Keratinocyte (primary cell): ENCODE measurements at regions not wholly inside any gene's neighbourhood (a gene's known extent, or its start where the extent isn't known, plus 50 kb on each side); places are given as distances from the start of the nearest gene placed in this dataset.

ENCODE experiments used
- DNase-seq: peaks from one replicate; pipeline ENCODE4 v3.0.0-alpha.2; 2011; ENCODE audit warnings: low read depth, missing footprints, low spot score
- FAIRE-seq: peaks from 2 replicates; lab custom pipeline; 2011; peaks lifted over from hg19 to GRCh38; lab: Jason Lieb, UNC
- H2AFZ ChIP-seq: 2 replicates; pipeline ENCODE4 v1.6.0; 2012; ENCODE audit warnings: low read length, control low read depth, inconsistent platforms; ENCODE audit not compliant: control insufficient read depth
- H3K27ac ChIP-seq: 2 replicates; pipeline ENCODE4 v1.5.1; 2011; ENCODE audit warnings: low read length; ENCODE audit not compliant: control insufficient read depth, insufficient read depth
- H3K27me3 ChIP-seq: 3 replicates; pipeline ENCODE4 v1.6.0; 2011; ENCODE audit warnings: low read length; ENCODE audit not compliant: control insufficient read depth, insufficient read depth; ENCODE audit errors: extremely low read depth
- H3K36me3 ChIP-seq, 2 experiments: 2 replicates in 1 of 2; 3 replicates in 1 of 2; pipeline ENCODE4 v1.5.1; 2011; ENCODE audit warnings: low read length in 2 of 2, mild to moderate bottlenecking in 1 of 2; ENCODE audit not compliant: control insufficient read depth in 2 of 2, insufficient read depth in 2 of 2; ENCODE audit errors: extremely low read depth in 1 of 2
- H3K4me1 ChIP-seq: 3 replicates; pipeline ENCODE4 v1.5.1; 2011; ENCODE audit warnings: low read length; ENCODE audit not compliant: control insufficient read depth, insufficient read depth; ENCODE audit errors: extremely low read depth
- H3K4me2 ChIP-seq: 3 replicates; pipeline ENCODE4 v1.6.0; 2011; ENCODE audit warnings: low read depth, low read length; ENCODE audit not compliant: control insufficient read depth, insufficient read depth; ENCODE audit errors: extremely low read depth
- H3K4me3 ChIP-seq, 3 experiments: fragments of 200-600 bp in 1 of 3; sonication (generic) in 1 of 3; 2 replicates in 2 of 3; 3 replicates in 1 of 3; pipeline ENCODE4 v1.5.1; 2011 to 2016; ENCODE audit warnings: low read length in 3 of 3, mild to moderate bottlenecking in 3 of 3, control low read depth in 2 of 3, inconsistent platforms in 1 of 3, low read depth in 1 of 3, mixed read lengths in 1 of 3, mixed run types in 1 of 3, moderate library complexity in 1 of 3; ENCODE audit not compliant: control insufficient read depth in 2 of 3, insufficient read depth in 2 of 3; ENCODE audit errors: extremely low read depth in 1 of 3
- H3K79me2 ChIP-seq: 2 replicates; pipeline ENCODE4 v1.6.0; 2012; ENCODE audit warnings: low read length; ENCODE audit not compliant: control insufficient read depth, insufficient read depth
- H3K9ac ChIP-seq: 3 replicates; pipeline ENCODE4 v1.6.0; 2011; ENCODE audit warnings: low read length; ENCODE audit not compliant: control insufficient read depth, insufficient read depth; ENCODE audit errors: extremely low read depth
- H3K9me1 ChIP-seq: 3 replicates; pipeline ENCODE4 v1.6.0; 2011; ENCODE audit warnings: low read length; ENCODE audit not compliant: control insufficient read depth, insufficient read depth; ENCODE audit errors: extremely low read depth
- H3K9me3 ChIP-seq: 2 replicates; pipeline ENCODE4 v1.5.1; 2012; ENCODE audit warnings: low read depth, low read length; ENCODE audit not compliant: control insufficient read depth
- H4K20me1 ChIP-seq: 3 replicates; pipeline ENCODE4 v1.6.0; 2011; ENCODE audit warnings: low read length; ENCODE audit not compliant: control insufficient read depth, insufficient read depth; ENCODE audit errors: extremely low read depth
- EZH2 ChIP-seq: IDR thresholded peaks from one replicate; pipeline ENCODE4 v1.6.1; 2012; ENCODE audit warnings: inconsistent platforms, mild to moderate bottlenecking, low read length, moderate library complexity
- dilution Hi-C: fragments of 300-500 bp; cut with MboI; formaldehyde crosslinking; loops from one replicate; pipeline ENCODE4 v1.7.0; 2020; ENCODE audit warnings: low sequenced_read_pairs; ENCODE audit not compliant: extremely low pct_ligation_motif_present
- TF ChIP-seq, protein P1 (sequence below), 3 experiments: IDR thresholded peaks in 1 of 3; conservative IDR thresholded peaks in 1 of 3; optimal IDR thresholded peaks in 1 of 3; 2 replicates in 2 of 3; 3 replicates in 1 of 3; pipeline versions ENCODE3 to v1.5.1; 2011; ENCODE audit warnings: low read length in 3 of 3, mild to moderate bottlenecking in 3 of 3, moderate library complexity in 2 of 3, control low read depth in 1 of 3, inconsistent platforms in 1 of 3; ENCODE audit not compliant: insufficient read depth in 2 of 3; ENCODE audit errors: extremely low read depth in 1 of 3

DNA sequence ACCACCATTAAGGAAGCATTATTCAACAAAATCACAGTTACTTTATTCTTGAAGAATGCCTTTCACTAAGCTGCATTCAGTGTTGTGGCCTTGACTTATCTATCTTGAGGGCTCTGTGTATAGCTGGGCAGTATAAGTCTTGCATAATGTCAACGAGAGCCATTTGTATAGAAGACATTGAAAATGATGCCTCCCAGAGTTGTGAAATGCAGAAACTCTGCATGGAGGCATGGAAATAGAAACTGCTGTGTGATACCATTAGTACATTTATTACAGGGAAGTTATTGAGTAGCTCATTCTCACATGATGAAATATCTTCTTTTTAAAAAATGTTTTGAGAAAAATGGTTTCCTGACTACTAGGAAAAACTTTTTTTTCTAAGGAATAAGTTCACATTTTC, 111.4 kb upstream of the SNX7 start:
- H3K27me3 ChIP-seq, result no peaks in the 10 kb centered on the region
- no peak overlapping the region for H3K27ac ChIP-seq
- no peaks in the 10 kb centered on the region for H3K79me2 ChIP-seq
- H4K20me1 ChIP-seq, result no peaks in the 10 kb centered on the region
- H3K36me3 ChIP-seq, result no peaks in the 10 kb centered on the region
- no peak for DNase-seq
- H3K9me3 ChIP-seq, result no peaks in the 10 kb centered on the region
- dilution Hi-C loops, result no loop called here
- H3K9ac ChIP-seq, result no peak overlapping the region
- H3K4me2 ChIP-seq, result no peak overlapping the region
- no peak overlapping the region for H3K4me3 ChIP-seq
- FAIRE-seq, result no peak
- TF ChIP-seq EZH2, result no peak
- TF ChIP-seq, protein P1, sequence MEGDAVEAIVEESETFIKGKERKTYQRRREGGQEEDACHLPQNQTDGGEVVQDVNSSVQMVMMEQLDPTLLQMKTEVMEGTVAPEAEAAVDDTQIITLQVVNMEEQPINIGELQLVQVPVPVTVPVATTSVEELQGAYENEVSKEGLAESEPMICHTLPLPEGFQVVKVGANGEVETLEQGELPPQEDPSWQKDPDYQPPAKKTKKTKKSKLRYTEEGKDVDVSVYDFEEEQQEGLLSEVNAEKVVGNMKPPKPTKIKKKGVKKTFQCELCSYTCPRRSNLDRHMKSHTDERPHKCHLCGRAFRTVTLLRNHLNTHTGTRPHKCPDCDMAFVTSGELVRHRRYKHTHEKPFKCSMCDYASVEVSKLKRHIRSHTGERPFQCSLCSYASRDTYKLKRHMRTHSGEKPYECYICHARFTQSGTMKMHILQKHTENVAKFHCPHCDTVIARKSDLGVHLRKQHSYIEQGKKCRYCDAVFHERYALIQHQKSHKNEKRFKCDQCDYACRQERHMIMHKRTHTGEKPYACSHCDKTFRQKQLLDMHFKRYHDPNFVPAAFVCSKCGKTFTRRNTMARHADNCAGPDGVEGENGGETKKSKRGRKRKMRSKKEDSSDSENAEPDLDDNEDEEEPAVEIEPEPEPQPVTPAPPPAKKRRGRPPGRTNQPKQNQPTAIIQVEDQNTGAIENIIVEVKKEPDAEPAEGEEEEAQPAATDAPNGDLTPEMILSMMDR (optimal IDR thresholded peaks at IDR 0.05 in 1 of 3, IDR thresholded peaks at IDR 0.05 in 1 of 3, conservative IDR thresholded peaks at IDR 0.05 in 1 of 3; ENCODE audit: extremely low read depth in 1 of 3, insufficient read depth in 2 of 3, low read length in 3 of 3), result no peak
- no peaks in the 10 kb centered on the region for H3K4me1 ChIP-seq
- H2AFZ ChIP-seq, result no peak overlapping the region
- H3K9me1 ChIP-seq, result no peaks in the 10 kb centered on the region

DNA sequence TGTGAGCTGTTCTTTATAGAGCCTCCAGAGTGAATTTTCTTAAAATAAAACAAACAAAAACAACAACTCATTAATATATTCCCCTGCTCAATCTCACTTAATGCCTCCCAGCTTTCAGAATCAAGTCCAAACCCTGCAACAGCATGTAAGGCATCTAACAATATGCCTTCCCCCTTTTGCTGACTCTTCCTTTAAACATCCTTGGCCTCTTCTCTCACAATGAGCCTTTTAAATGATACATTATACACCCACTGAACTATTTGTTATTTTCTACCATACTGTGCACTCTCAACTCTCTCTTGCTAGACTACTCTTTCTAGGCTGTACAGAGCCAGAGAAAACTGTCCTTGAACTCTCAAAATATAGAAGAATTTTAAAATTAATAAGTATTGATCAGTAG, 115.2 kb upstream of the SNX7 start:
- Histone ChIP-seq H3K4me2 (no peak overlapping the region), H3K9me1 (no peaks in the 10 kb centered on the region), H4K20me1 (no peaks in the 10 kb centered on the region), H3K4me3 (no peak overlapping the region), H3K9ac (no peak overlapping the region), H3K27ac (no peak overlapping the region), H3K4me1 (no peaks in the 10 kb centered on the region), H2AFZ (peak overlapping the region; percentile 30), H3K36me3 (no peaks in the 10 kb centered on the region), H3K79me2 (no peaks in the 10 kb centered on the region), H3K27me3 (no peaks in the 10 kb centered on the region), H3K9me3 (no peaks in the 10 kb centered on the region)
- DNase-seq (no peak), FAIRE-seq (no peak)
- TF ChIP-seq, protein P1 (optimal IDR thresholded peaks at IDR 0.05 in 1 of 3, IDR thresholded peaks at IDR 0.05 in 1 of 3, conservative IDR thresholded peaks at IDR 0.05 in 1 of 3; ENCODE audit: extremely low read depth in 1 of 3, insufficient read depth in 2 of 3, low read length in 3 of 3), result no peak
- no peak for TF ChIP-seq EZH2
- dilution Hi-C loops, result no loop called here
